Loucy (cell line): ENCODE measurements at regions not wholly inside any gene's neighbourhood (a gene's known extent, or its start where the extent isn't known, plus 50 kb on each side); places are given as distances from the start of the nearest gene placed in this dataset.

Experiments used
- H2AFZ ChIP-seq: fragments of 200-600 bp; sonication (generic); 2 replicates; pipeline ENCODE4 v1.6.0; 2016; ENCODE audit warnings: antibody characterized with exemption, mild to moderate bottlenecking, low read length, moderate library complexity
- H3F3A ChIP-seq: fragments of 200-600 bp; 2 replicates; pipeline ENCODE4 v1.6.0; 2016; ENCODE audit warnings: antibody characterized with exemption, low read depth, mild to moderate bottlenecking
- H3K27me3 ChIP-seq: fragments of 200-600 bp; sonication (generic); 2 replicates; pipeline ENCODE4 v1.6.1; 2014; ENCODE audit warnings: low read length, mild to moderate bottlenecking; ENCODE audit not compliant: insufficient read depth, poor library complexity, severe bottlenecking
- H3K36me3 ChIP-seq: fragments of 200-600 bp; sonication (generic); 2 replicates; pipeline ENCODE4 v1.6.1; 2016; ENCODE audit warnings: low read length; ENCODE audit not compliant: insufficient read depth
- H3K4me1 ChIP-seq: fragments of 200-600 bp; sonication (generic); 2 replicates; pipeline ENCODE4 v1.5.1; 2014; ENCODE audit warnings: low read length, mild to moderate bottlenecking; ENCODE audit not compliant: insufficient read depth, poor library complexity, severe bottlenecking
- H3K4me2 ChIP-seq: fragments of 200-600 bp; sonication (generic); 2 replicates; pipeline ENCODE4 v1.6.0; 2014; ENCODE audit warnings: antibody characterized with exemption, low read length, low read depth, mild to moderate bottlenecking; ENCODE audit not compliant: poor library complexity, severe bottlenecking
- H3K4me3 ChIP-seq: fragments of 200-600 bp; sonication (generic); 2 replicates; pipeline ENCODE4 v1.5.1; 2014; ENCODE audit warnings: low read length, mild to moderate bottlenecking, mixed read lengths; ENCODE audit not compliant: poor library complexity, severe bottlenecking
- H3K79me2 ChIP-seq: fragments of 200-600 bp; sonication (generic); 2 replicates; pipeline ENCODE4 v1.6.1; 2014; ENCODE audit warnings: low read length; ENCODE audit not compliant: insufficient read depth
- H3K9ac ChIP-seq: fragments of 200-600 bp; sonication (generic); 2 replicates; pipeline ENCODE4 v1.6.0; 2014; ENCODE audit warnings: mild to moderate bottlenecking, low read depth, low read length, moderate library complexity; ENCODE audit not compliant: poor library complexity, severe bottlenecking
- H3K9me2 ChIP-seq: fragments of 200-600 bp; sonication (generic); replicated peaks from 2 replicates; pipeline ENCODE4 v1.6.1; 2016; ENCODE audit warnings: low read depth, low read length, mixed read lengths
- H3K9me3 ChIP-seq: fragments of 200-600 bp; sonication (generic); 2 replicates; pipeline ENCODE4 v1.6.1; 2014; ENCODE audit warnings: mild to moderate bottlenecking, antibody characterized with exemption, low read length, low read depth; ENCODE audit not compliant: insufficient read depth
- H4K20me1 ChIP-seq: fragments of 200-600 bp; sonication (generic); 2 replicates; pipeline ENCODE4 v1.6.0; 2014; ENCODE audit warnings: antibody characterized with exemption, low read length, mild to moderate bottlenecking; ENCODE audit not compliant: insufficient read depth, poor library complexity, severe bottlenecking
- CTCF ChIP-seq: fragments of 200-600 bp; sonication (generic); conservative IDR thresholded peaks from 2 replicates; pipeline ENCODE4 v1.5.1; 2014; ENCODE audit warnings: mild to moderate bottlenecking, antibody characterized with exemption, low read length
- EZH2phosphoT487 ChIP-seq: fragments of 200-600 bp; IDR thresholded peaks from 2 replicates; pipeline ENCODE4 v1.6.1; 2018; ENCODE audit warnings: antibody characterized with exemption, mild to moderate bottlenecking, moderate library complexity, borderline replicate concordance

DNA sequence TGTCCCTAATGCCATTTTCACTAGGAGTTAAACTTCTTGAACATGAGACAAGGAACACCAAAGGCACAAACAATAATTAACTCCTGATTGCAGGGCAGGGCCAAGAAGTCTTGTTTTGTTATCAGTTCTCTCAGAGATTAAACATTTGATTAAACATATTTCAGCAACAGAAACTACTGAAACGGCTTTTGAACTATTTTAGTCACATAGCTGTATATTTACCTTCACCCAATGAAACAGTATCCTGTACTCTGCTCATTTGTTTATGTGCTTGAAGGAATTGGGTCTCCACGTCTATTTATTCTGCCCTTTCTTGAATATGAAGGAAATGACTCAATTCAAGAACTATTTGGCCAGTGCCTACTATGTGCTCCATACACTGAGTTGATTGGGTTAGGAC is 51.3 kb upstream of the PTCSC3 start:
- H3K9ac ChIP-seq, result no peak overlapping the region
- H3K9me2 ChIP-seq, result no peaks in the 10 kb centered on the region
- H3K4me1 ChIP-seq, result no peaks in the 10 kb centered on the region
- H4K20me1 ChIP-seq, result no peaks in the 10 kb centered on the region
- no peaks in the 10 kb centered on the region for H3K36me3 ChIP-seq
- no peak overlapping the region for H3K4me3 ChIP-seq
- H3K79me2 ChIP-seq, result no peaks in the 10 kb centered on the region
- H3K9me3 ChIP-seq, result no peaks in the 10 kb centered on the region
- no peak overlapping the region for H3K4me2 ChIP-seq
- no peak overlapping the region for H2AFZ ChIP-seq
- no peaks in the 10 kb centered on the region for H3F3A ChIP-seq
- no peak for TF ChIP-seq EZH2phosphoT487
- TF ChIP-seq CTCF, result no peak
- no peaks in the 10 kb centered on the region for H3K27me3 ChIP-seq

DNA sequence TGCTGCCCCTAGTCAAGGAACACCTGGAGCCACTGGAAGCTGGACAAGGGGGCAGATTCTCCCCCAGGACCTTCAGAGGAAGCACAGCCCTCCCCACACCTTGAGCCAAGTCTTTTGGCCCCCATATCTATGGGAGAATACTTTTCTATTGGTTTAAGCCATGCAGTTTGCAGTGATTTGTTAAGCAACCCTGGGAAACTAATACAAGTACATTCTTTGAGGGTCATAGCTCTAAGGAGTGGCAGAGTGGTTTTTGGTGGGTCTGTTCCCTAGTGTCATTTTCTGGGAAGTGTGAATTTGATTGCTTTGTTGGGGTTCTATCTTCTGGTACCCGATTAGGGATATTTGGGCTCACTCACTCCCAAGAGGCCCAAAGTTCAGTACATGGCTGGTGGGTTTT is 50.8 kb upstream of the PTCSC3 start:
- H3K9me2 ChIP-seq, result no peaks in the 10 kb centered on the region
- no peaks in the 10 kb centered on the region for H3K9me3 ChIP-seq
- H3K36me3 ChIP-seq, result no peaks in the 10 kb centered on the region
- H2AFZ ChIP-seq, result no peak overlapping the region
- H3K4me2 ChIP-seq, result no peak overlapping the region
- TF ChIP-seq EZH2phosphoT487 (no peak), CTCF (no peak)
- H3K4me3 ChIP-seq, result no peak overlapping the region
- H3F3A ChIP-seq, result no peaks in the 10 kb centered on the region
- H4K20me1 ChIP-seq, result no peaks in the 10 kb centered on the region
- H3K4me1 ChIP-seq, result no peaks in the 10 kb centered on the region
- no peaks in the 10 kb centered on the region for H3K27me3 ChIP-seq
- no peak overlapping the region for H3K9ac ChIP-seq
- H3K79me2 ChIP-seq, result no peaks in the 10 kb centered on the region
